Renal cortical epithelial cell (primary cell): ENCODE measurements at regions not wholly inside any gene's neighbourhood (a gene's known extent, or its start where the extent isn't known, plus 50 kb on each side); places are given as distances from the start of the nearest gene placed in this dataset.

Experiments used
- DNase-seq: peaks from one replicate; pipeline ENCODE4 v3.0.0-alpha.2; 2011; ENCODE audit warnings: low read depth

DNA sequence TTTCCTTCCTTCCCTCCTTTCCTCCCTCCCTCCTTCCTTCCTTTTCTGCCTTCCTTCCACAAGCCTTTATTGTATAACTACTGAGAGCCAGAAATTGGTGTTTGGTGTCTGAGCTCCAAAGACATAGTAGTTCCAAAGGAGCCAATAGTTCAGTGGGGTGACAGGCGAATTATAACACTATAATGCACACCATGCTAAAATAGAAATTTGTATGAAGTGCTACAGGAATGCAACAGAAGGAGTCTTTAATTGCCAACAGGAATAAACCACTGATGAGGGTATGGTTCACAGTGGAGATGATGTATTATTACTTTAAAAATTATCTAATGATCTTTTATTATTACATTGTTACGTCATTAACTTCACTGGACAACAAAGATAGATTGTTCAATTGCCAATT, 158.8 kb upstream of the SP8 start:
- no peak for DNase-seq

- DNase-seq: no peak
Measured at GRCh38 chr7:20952916-20953315, 166.2 kb upstream of the SP8 start.

DNA sequence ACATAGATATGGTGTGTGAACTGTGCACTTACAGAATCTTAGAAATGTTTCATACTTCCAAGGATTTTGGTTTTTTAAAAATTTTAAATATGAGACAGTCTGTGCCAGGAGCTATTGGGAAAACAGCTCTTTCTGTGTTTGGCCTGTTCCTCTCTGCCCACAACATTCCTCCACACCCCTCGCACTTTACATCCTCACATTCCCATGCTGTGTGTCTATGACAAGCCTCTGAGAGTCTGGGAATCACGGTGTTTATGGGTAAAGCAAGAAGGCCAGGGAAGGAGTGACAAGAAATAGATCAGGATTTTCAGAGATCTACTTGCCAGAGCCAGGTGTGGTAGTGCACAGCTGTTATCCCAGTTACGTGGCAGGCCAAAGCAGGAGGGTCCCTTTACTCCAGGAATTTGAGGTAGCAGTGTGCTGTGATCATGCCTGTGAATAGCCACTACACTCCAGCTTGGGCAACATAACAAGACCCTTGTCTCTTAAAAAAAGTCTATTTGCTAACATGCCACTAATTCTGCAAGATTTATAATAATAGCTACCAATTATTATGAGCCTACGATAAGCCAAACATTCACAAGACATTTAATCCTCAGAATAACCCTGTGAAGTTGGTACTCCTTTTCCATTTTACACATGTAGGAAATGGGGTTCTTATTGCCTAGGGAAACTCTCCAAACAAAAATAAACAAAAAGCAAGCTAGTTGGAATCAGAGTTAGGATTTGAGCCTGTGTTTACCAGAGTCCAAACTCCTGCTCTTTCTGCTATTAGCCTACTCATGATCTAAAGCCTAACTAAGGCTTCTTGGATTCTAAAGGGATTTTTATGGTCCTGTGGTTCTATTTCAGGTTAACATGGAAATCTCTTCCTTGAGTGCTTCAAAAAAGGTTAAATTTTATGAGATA, 168.3 kb upstream of the SP8 start:
- DNase-seq: no peak

- no peak for DNase-seq
Measured at GRCh38 chr7:20958572-20958971, 171.9 kb upstream of the SP8 start.

DNA sequence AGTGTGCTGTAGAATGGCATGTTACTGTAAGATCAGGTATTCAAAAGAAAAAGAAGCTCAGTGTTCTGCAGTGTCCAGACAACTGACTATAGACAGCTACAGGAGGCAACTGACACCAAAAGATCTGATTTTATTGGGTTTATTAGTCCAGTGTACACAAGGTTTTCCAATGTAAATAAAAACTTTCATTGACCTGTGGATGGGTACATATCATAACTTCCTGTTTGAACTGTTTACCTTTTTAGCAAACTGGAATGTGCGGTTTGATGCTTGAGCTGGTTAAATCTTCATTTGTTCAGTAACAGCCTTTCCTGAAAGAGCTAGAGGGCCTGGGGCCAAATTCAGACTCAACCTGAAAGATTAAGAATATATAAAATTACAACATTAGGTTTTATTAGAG, 172.6 kb upstream of the SP8 start:
- peak; percentile 7 for DNase-seq

GRCh38 chr7:20963556-20964280, 177.0 kb upstream of the SP8 start:
- DNase-seq: no peak

GRCh38 chr7:20964281-20964918, 177.7 kb upstream of the SP8 start:
- no peak for DNase-seq

DNA sequence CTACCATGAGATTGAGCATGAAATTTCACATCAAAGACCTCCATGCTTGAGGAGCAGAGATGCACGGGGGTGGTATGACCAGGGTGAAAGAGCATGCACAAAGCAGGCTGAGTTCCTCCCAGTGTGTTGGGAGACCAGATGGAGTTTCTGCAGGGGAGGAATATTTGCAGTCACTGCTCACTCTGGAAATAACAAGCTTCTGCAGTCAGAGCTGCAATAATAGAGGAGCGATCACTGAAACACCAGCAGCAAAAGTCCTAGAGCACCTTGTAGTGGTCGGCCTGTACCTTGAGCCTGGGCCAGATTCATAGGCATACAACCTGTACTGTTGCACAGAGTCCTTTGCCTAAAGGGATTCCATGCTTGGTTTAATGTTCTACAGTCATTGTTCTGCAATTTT, 184.5 kb upstream of the SP8 start:
- DNase-seq: no peak

GRCh38 chr7:20980232-20980631, 193.5 kb upstream of the SP8 start:
- no peak for DNase-seq

DNA sequence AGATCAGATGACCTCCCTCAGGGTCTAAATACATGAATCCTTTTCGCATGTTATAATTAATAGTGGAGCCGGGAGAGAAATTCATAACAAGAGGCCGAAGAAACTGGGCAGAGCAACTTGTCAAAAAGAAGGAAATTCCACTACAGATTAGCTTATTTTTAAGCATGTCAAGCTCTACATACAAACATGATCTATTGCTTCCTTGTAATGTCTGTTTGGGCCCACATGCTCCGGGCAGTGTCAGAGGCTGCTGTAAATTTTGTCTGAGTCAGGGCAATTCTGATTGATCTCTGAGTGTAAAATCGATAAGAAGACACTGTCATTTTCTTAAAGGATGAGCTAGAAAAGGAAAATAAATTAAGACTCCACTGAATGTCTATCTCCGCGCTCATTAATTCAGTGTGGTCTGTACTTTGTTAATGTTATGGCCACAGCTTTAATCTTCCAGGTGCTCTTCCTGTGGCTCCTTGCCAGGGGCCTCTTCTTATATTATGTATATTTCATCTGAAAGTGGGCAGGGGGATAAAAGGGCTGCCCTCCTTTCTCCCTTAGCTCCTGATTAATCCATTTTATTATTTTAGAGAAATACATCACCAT, 194.1 kb upstream of the SP8 start:
- no peak for DNase-seq

- DNase-seq: peak; percentile 13
Measured at GRCh38 chr7:20988340-20988739, 201.7 kb upstream of the SP8 start.

DNA sequence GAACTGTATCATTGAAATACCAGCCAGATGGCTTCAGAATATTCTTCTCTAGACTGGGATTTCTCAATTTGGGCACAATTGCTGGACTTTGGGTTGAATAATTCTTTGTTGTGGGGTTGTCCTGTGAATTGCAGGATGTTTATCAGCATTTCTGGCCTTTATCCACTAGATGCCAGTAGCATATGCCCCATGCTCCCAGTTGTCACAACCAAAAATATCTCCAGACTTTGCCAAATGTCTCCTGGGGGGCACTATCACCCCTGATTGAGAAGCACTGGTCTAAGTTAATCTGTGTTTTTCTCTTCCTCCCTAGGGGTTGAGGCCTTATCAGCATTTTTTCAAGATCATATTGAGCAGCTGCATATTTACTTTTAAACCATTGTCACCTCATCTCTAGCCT, 204.9 kb upstream of the SP8 start:
- DNase-seq: no peak

DNA sequence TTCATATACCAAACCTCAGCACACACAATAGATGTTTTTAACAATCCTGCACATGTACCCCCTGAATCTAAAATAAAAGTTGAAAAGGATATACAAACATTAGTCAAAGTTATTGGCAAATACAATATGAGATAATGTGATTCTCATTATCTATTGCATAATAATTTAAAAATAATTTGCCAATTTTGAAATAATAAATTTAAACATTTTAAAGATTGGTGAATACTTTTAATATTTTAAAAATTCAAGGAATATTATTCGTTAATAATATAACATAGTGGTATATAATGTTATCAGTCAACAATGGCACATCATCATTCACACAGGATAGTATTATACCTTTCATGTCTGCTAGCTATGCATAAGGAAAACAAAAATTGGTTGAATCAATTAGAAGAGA, 207.0 kb upstream of the SP8 start:
- no peak for DNase-seq

- DNase-seq: peak; percentile 33
Measured at GRCh38 chr7:20998309-20998708, 211.6 kb upstream of the SP8 start.

DNA sequence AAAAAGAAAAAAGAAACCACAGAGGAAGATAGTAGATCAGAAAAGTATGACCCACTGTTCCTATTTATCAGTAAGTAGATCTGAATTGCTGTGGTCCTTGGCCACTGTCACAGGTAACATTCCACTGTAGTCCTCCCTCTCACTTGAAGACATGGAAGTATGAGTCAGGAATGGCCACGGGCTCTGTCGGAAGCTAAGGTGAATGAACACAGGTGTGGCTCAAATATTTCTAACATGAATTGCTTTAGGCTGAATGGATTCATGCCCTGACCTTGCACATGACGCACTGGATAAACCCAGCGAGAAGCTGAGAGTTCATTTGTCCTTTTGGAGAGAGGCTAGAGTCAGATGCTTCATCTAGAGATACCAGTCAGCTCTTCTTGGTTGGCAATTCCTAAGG, 224.5 kb upstream of the SP8 start:
- peak; percentile 69 for DNase-seq

DNA sequence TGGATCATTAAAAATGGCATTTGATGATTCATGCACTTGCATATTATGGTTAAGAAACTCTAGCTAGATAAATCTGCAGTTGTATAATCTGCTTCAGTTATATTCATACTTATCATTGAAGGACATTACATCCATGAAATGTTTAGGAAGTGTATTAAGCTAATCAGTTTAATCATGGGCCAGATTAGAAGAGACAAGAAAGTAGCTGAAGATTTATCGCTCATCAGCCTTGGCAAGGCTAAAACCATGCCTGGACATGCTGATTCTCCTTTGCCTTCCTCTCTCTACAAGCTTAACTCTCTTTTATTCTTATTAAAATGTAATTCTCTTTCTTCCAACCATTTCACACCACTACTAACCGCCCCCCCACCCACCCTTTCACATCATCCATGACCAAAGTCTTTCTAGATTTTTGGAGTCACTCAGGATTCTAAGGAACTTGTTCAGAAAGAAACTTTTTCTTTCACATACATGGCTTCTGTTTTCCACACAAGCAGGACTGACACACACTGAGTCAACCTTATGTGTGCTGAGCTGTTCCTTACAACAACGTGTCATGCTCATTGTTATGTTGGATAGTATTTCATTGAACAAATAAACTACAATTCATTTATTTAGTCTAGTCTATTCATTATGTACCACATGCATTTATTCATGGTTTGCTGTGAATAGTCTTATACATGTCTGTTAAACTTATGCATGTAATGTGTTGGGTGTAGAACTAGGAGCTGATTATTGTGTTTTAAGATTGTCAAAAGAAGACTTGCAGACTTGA, 227.3 kb upstream of the SP8 start:
- peak; percentile 16 for DNase-seq

- no peak for DNase-seq
Measured at GRCh38 chr7:21020667-21021066, 234.0 kb upstream of the SP8 start.

DNA sequence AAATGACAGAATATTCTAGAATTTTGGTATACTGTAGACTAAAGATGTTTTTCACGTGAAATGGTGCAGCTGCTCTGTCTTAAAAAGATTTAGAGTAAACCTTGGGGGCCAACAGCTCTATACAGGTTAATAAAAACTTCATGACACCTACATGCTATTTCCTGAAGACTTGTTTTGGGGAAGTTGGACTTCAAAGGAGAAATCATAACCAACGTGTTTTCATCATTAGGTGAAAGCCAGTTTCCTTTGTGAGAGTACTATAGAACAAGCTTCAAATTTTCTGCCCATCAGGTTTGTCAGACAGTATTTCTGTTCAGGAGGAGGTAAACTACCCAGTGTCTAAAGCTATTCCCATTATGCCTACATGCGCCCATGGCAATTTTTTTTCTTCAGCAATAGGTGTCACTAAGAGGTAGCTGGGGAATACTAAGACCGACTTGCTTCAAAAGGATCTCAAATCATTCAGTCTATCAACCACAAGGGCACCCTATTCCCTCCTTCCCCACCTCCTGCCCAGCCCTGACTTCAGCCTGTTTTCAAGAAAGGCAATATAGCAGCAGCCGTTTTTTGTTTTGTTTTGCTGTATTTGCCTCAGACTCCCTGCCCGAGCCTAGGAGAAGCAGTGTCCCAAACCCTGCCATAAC, 237.3 kb upstream of the SP8 start:
- peak; percentile 7 for DNase-seq

DNA sequence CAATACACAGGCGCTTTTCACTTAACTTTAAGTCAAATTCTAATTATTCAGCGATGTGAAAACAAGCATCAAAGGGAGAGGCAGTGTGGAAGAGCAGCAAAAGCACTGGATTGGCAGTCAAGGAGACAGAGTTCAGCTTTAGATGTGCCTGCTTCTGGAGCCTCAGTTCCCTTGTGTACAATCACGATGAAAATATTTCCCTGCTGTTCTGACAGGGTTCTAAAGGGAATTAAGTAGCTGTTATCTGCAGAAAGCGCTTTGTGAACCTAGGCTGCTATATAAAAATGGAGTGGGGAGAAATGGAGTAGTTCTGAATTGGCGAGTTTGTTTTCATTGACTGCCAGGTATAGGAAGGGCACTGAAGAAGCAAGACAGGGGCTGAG, 237.8 kb upstream of the SP8 start:
- DNase-seq: no peak

DNA sequence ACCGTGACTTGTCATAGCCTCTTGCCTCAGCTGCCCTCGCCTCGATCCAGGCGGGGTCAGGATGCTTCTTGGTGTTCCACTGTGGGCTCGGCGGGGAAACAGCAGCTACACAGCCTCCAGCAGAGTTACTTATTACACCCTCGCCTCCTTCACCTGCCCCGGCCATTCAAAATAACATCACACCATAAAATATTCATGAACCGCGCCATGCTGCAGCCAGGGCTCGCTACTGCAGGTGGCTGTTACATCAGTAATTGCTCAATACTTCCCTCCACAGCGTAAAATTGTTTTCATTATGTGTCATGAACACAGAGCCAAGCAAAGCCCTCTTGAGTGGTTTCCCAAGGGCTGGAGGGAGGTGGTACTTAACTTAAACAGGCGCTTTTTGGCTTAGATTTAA, 241.5 kb upstream of the SP8 start:
- DNase-seq: peak; percentile 93

DNA sequence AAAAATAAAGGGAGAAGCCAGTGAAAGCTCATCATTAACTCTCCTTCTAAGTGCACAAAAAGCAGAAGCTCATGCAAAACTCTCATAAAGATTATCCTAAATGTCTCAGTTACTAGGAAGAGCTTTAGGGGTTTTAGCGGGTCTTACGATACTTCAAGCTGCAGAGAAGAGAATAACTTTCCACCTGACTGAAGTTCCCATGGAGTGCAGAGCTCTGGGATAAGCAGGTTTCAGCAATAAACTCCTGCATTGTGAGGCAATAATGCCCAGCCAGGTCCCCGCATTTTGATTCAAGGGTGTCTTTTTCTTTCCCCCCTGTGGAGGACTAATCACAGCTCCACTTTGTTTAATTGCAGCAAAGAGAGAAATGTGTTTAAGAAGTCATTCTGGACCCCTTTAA, 241.9 kb upstream of the SP8 start:
- DNase-seq: peak; percentile 75
